IMR-90 (cell line): ENCODE measurements at regions not wholly inside any gene's neighbourhood (a gene's known extent, or its start where the extent isn't known, plus 50 kb on each side); places are given as distances from the start of the nearest gene placed in this dataset.

ENCODE experiments used
- CEBPB ChIP-seq: IDR thresholded peaks from 2 replicates; pipeline ENCODE4 v1.6.1; 2012; ENCODE audit warnings: low read depth, low read length, improper control_type of control experiment
- FOS ChIP-seq: fragments of 150-350 bp; IDR thresholded peaks from 2 replicates; pipeline ENCODE4 v1.6.1; 2016; ENCODE audit warnings: low read depth, low read length
- POLR2A ChIP-seq: IDR thresholded peaks from 2 replicates; pipeline ENCODE4 v1.6.1; 2012; ENCODE audit warnings: mild to moderate bottlenecking, low read depth, low read length
- RAD21 ChIP-seq: IDR thresholded peaks from 2 replicates; pipeline ENCODE4 v1.6.1; 2012; ENCODE audit warnings: low read length, improper control_type of control experiment
- RCOR1 ChIP-seq: IDR thresholded peaks from 2 replicates; pipeline ENCODE4 v1.6.1; 2012; ENCODE audit warnings: mild to moderate bottlenecking, low read length, improper control_type of control experiment; ENCODE audit not compliant: insufficient replicate concordance
- RFX5 ChIP-seq: IDR thresholded peaks from 2 replicates; pipeline ENCODE4 v1.8.0; 2012; ENCODE audit warnings: low read depth, mild to moderate bottlenecking, low read length, moderate library complexity
- SMC3 ChIP-seq: fragments of 150-350 bp; IDR thresholded peaks from 2 replicates; pipeline ENCODE4 v1.6.1; 2016; ENCODE audit warnings: low read depth, mild to moderate bottlenecking, antibody characterized with exemption, low read length, moderate library complexity
- TF ChIP-seq, protein P1 (sequence below): conservative IDR thresholded peaks from 2 replicates; pipeline ENCODE4 v1.5.1; 2012; ENCODE audit warnings: mild to moderate bottlenecking, low read depth, low read length, improper control_type of control experiment

DNA sequence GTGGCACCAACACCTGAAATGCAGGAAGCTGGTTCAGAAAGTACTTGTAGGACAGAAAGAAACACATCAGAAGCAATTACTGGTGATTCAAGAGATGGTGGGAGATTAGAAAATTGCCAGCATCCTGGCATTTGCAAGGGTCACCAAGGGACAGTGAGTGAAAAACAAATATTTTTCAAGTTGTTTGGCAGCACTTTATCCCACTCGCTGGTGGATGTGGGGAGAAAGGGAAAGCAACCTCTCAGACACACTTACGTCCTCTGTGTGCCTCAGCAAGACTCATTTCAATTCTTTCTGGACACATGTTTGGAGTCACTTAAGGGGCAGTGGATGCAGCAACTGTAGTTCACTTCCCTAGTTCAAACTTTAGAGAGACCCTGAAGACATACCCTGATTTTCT, 440.4 kb upstream of the GHITM start:
- TF ChIP-seq RAD21 (no peak), RFX5 (no peak), SMC3 (no peak), CEBPB (no peak), POLR2A (no peak), FOS (no peak), RCOR1 (no peak)
- TF ChIP-seq, protein P1, sequence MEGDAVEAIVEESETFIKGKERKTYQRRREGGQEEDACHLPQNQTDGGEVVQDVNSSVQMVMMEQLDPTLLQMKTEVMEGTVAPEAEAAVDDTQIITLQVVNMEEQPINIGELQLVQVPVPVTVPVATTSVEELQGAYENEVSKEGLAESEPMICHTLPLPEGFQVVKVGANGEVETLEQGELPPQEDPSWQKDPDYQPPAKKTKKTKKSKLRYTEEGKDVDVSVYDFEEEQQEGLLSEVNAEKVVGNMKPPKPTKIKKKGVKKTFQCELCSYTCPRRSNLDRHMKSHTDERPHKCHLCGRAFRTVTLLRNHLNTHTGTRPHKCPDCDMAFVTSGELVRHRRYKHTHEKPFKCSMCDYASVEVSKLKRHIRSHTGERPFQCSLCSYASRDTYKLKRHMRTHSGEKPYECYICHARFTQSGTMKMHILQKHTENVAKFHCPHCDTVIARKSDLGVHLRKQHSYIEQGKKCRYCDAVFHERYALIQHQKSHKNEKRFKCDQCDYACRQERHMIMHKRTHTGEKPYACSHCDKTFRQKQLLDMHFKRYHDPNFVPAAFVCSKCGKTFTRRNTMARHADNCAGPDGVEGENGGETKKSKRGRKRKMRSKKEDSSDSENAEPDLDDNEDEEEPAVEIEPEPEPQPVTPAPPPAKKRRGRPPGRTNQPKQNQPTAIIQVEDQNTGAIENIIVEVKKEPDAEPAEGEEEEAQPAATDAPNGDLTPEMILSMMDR: no peak
